Heart right ventricle (tissue), 16 donors: ENCODE measurements at regions not wholly inside any gene's neighbourhood (a gene's known extent, or its start where the extent isn't known, plus 50 kb on each side); places are given as distances from the start of the nearest gene placed in this dataset.

Experiments used
- ATAC-seq, 8 donors: fragments of 200-7000 bp; cut with Tn5 transposase; one replicate each; pipeline ENCODE4 v1.9.1; 2020; ENCODE audit warnings: mild to moderate bottlenecking in 8 of 8, moderate library complexity in 8 of 8, moderate number of reproducible peaks in 1 of 8
- DNase-seq, 2 donors: peaks; one replicate each; pipeline ENCODE4 v3.0.0-alpha.2; 2020
- H3K27ac ChIP-seq, 10 donors: fragments of 200-600 bp; sonication (generic) in 2 of 10; one replicate each; pipeline versions ENCODE4 v1.5.0 to v1.8.0; 2020 to 2022; ENCODE audit warnings: mild to moderate bottlenecking in 3 of 10
- H3K27me3 ChIP-seq, 7 donors: fragments of 200-600 bp; one replicate each; pipeline ENCODE4 v1.8.0; 2021 to 2022; ENCODE audit warnings: mild to moderate bottlenecking in 2 of 7
- H3K36me3 ChIP-seq, 9 donors: fragments of 200-600 bp; sonication (generic) in 1 of 9; one replicate each; pipeline versions ENCODE4 v1.5.0 to v1.8.0; 2020 to 2022; ENCODE audit warnings: mild to moderate bottlenecking in 2 of 9
- H3K4me1 ChIP-seq, 9 donors: fragments of 200-600 bp; sonication (generic) in 1 of 9; one replicate each; pipeline versions ENCODE4 v1.5.0 to v1.8.0; 2020 to 2022; ENCODE audit warnings: mild to moderate bottlenecking in 4 of 9
- H3K4me3 ChIP-seq, 10 donors: fragments of 200-600 bp; sonication (generic) in 2 of 10; one replicate each; pipeline versions ENCODE4 v1.5.0 to v1.8.0; 2020 to 2022; ENCODE audit warnings: mild to moderate bottlenecking in 7 of 10, moderate library complexity in 2 of 10
- H3K9me3 ChIP-seq, 11 donors: fragments of 200-600 bp in 10 of 11; sonication (generic) in 2 of 11; one replicate each; pipeline versions ENCODE4 v1.5.0 to v1.8.0; 2013 to 2022; ENCODE audit warnings: mild to moderate bottlenecking in 2 of 11, control low read depth in 1 of 11, moderate library complexity in 1 of 11
- WGBS, 2 donors: extraction: QIAGEN DNeasy Blood & Tissue Kit; methylation state at CpG; one replicate each; pipeline ENCODE4 v1.1.7; 2013; ENCODE audit warnings: inconsistent platforms in 1 of 2; 5-methylcytosine and 5-hydroxymethylcytosine counted together
- intact Hi-C, 10 donors: fragments of 100-400 bp; cut with DNase I; formaldehyde crosslinking; loops; one replicate each; pipeline versions ENCODE4 v1.11.1 to v1.14.2; 2022
- TF ChIP-seq, protein P1 (sequence below), 9 donors: fragments of 200-600 bp; sonication (generic) in 2 of 9; IDR thresholded peaks; one replicate each; pipeline versions ENCODE4 v1.5.0 to v1.8.0; 2021 to 2022; ENCODE audit warnings: antibody characterized with exemption in 9 of 9, mild to moderate bottlenecking in 5 of 9, moderate library complexity in 1 of 9
- donor health status: Arrhythmogenic right ventricular cardiomyopathy.
- donor health status: ischemic (EF 13 %, LVEDD 7.1; RV severe dilation, severe dysfunction).
- donor health status: healthy with polysubstance abuse.
- donor health status: DM: no; HTN: yes; CAD: no.
- donor health status: DM: no; HTN: no; CAD: no.
- donor health status: ischemic (EF 25% LVEDD 6.9; RV normal size, moderate dysfunction).
- donor health status: ischemic (EF 25% LVEDD 5.7; RV mildly dilated, moderate dysfunction).
- donor health status: healthy.
- donor health status: DM: yes; HTN: yes; CAD: no.
- donor health status: Ischemic cardiomyopathy.
- donor health status: ischemic (EF 35%, LVEDD 5.7; RV mildly dilated, moderate dysfunction).
- donor health status: nonischemic (EF 11% LVEDD 7.7; RV severe dilation, severe dysfunction).
- donor health status: DM: yes; HTN: yes; CAD: no.
- donor health status: PGD.
- donor health status: ischemic (EF 29% LVEDD 5.4; RV normal size, mild dysfunction).
- donor health status: nonischemic (EF 23%, LVEDD 6.1; RV moderate dilation, normal function).

DNA sequence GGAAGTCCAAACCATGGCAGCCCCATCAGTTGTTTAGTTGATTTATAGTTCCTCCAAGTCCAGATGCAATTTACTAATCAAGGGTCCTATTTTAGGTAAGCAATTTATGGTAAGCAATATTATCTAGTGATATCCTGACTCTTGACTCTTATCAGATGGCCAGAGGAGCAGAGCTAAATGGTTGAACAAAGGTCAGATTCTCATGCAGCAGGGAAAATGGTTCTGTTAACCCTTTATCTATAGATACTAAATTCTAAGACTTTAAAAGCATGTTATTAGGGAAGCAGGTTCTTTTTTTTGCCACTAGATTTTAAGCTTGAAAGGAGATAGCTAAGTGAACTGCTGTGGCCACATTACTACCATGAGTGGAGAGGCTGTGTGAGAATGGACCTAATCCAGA lies 427.1 kb upstream of the FBXO33 start:
- no peak for DNase-seq
- peaks cover 0 to 2% (median 0%) of the 10 kb centered on the region in 11 donors for H3K9me3 ChIP-seq
- no peak overlapping the region for H3K4me3 ChIP-seq
- H3K27me3 ChIP-seq, result no peaks in the 10 kb centered on the region
- no peaks in the 10 kb centered on the region for H3K36me3 ChIP-seq
- no peak overlapping the region for H3K27ac ChIP-seq
- intact Hi-C loops, result no loop called here
- TF ChIP-seq, protein P1, sequence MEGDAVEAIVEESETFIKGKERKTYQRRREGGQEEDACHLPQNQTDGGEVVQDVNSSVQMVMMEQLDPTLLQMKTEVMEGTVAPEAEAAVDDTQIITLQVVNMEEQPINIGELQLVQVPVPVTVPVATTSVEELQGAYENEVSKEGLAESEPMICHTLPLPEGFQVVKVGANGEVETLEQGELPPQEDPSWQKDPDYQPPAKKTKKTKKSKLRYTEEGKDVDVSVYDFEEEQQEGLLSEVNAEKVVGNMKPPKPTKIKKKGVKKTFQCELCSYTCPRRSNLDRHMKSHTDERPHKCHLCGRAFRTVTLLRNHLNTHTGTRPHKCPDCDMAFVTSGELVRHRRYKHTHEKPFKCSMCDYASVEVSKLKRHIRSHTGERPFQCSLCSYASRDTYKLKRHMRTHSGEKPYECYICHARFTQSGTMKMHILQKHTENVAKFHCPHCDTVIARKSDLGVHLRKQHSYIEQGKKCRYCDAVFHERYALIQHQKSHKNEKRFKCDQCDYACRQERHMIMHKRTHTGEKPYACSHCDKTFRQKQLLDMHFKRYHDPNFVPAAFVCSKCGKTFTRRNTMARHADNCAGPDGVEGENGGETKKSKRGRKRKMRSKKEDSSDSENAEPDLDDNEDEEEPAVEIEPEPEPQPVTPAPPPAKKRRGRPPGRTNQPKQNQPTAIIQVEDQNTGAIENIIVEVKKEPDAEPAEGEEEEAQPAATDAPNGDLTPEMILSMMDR (IDR thresholded peaks at IDR 0.05), result no peak
- H3K4me1 ChIP-seq, result no peaks in the 10 kb centered on the region
- ATAC-seq, result no peak

DNA sequence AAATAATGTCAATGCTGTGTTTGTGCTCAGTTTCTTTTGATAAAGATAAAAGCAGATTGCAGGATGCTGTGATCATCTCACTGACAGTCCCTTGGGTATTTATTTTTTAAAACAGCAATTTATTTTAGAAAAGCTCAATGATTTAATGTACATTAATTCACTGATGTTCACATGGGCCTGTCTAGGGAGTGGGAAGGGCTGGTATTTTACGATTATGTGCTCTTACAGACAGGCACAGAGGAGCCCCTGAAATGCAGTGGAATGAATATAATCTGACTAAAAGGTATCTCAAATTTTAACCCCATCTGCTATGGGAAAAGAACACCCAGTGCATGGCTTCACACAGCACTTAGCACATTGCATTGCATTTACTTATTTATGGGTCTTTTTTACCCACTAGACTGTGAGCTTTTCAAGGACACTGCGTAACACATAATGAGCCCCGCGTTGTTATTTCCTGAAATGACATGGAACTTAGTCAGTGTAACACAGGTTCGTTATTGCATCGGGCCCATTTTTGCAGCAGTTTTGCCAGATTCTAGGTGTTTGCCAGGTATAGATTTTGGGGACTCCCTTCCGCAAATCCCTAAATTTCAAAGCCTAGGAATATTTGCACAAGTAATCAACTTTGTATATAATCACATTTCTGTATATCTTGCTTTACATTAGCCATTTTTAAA lies 425.3 kb upstream of the FBXO33 start:
- ATAC-seq, result no peak

DNA sequence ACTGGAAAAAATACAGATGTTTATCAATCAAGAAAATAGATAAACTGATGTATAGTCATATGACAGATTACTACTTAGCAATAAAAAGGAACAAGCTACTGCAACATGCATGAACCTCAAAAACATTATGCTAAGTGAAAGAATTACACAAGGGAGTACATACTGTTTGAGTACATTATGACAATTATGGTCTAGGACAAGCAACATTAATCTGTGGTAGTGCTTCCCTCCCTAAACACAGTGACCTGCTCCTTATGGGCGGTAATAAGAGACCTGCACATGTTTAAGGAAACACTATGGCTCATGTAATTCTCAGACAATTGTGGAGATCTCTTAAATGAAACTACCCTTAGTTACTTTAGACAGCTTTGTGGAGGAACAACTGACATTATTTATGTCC lies 421.2 kb upstream of the FBXO33 start:
- TF ChIP-seq, protein P1 (IDR thresholded peaks at IDR 0.05), result no peak
- Histone ChIP-seq H3K9me3 (no peaks in the 10 kb centered on the region), H3K27ac (no peak overlapping the region), H3K36me3 (no peaks in the 10 kb centered on the region), H3K4me1 (no peaks in the 10 kb centered on the region), H3K4me3 (no peak overlapping the region), H3K27me3 (no peaks in the 10 kb centered on the region)
- DNase-seq (no peak), ATAC-seq (no peak)
- intact Hi-C loops, result no loop called here
- 79 to 89% methylated on average over 1 of the region's 1 CpG for whole genome bisulfite sequencing, 2 donors

More for the DNA sequence above, 425.3 kb upstream of the FBXO33 start:
- no peak overlapping the region for H3K27ac ChIP-seq
- WGBS, 2 donors, result 89 to 92% methylated on average over 7 of the region's 7 CpGs
- H3K36me3 ChIP-seq, result no peaks in the 10 kb centered on the region
- H3K4me3 ChIP-seq, result no peak overlapping the region
- intact Hi-C loops, result no loop called here
- no peaks in the 10 kb centered on the region for H3K4me1 ChIP-seq
- H3K27me3 ChIP-seq, result no peaks in the 10 kb centered on the region
- peaks cover 0 to 2% (median 0%) of the 10 kb centered on the region in 11 donors for H3K9me3 ChIP-seq
- DNase-seq, result no peak
- TF ChIP-seq, protein P1 (IDR thresholded peaks at IDR 0.05), result no peak

DNA sequence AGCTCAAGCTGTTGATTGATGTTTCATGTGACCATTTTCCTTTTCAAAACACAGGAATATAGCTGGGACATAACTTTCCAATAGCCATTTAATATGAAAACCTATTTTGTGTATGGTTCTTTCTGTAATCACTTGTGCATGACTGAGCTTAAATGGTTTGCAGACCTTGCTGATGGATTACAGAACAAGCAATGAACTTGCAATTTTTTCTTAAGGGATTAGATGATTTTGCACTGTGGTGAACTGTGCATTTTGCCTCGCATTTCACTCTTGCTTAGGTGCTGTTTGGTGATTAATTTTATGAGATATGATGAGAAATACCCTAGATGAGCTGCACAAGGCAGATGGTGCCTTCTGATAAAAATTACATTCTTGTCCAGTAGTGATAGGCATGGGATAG lies 419.0 kb upstream of the FBXO33 start:
- intact Hi-C loops, result no loop called here

More for the DNA sequence above, 419.0 kb upstream of the FBXO33 start:
- ATAC-seq (no peak), DNase-seq (no peak)
- Histone ChIP-seq H3K4me1 (no peaks in the 10 kb centered on the region), H3K27me3 (no peaks in the 10 kb centered on the region), H3K9me3 (no peaks in the 10 kb centered on the region), H3K4me3 (no peak overlapping the region), H3K27ac (no peak overlapping the region), H3K36me3 (no peaks in the 10 kb centered on the region)
- 56 to 76% methylated on average over 1 of the region's 1 CpG for WGBS, 2 donors
- TF ChIP-seq, protein P1 (IDR thresholded peaks at IDR 0.05), result no peak
